Frontal cortex (tissue), 1 donor: ENCODE measurements at regions not wholly inside any gene's neighbourhood (a gene's known extent, or its start where the extent isn't known, plus 50 kb on each side); places are given as distances from the start of the nearest gene placed in this dataset. TPM values are rescaled to one million over a fixed set of nuclear protein-coding genes. Genes with fewer than 3 reads are reported as not detected.

ENCODE experiments used
- small RNA-seq: library from RNA; depleted of rRNA; stranded (forward); fragments of <200 nt; gene quantifications from one replicate; pipeline ENCODE3, GENCODE V24; 2014

Small RNA genes lying in the stretch of these regions (small RNA-seq; reads per million reads assigned to genes)
- gene AL359920.1: not detected
